Sigmoid colon (tissue), 6 donors: ENCODE measurements at regions not wholly inside any gene's neighbourhood (a gene's known extent, or its start where the extent isn't known, plus 50 kb on each side); places are given as distances from the start of the nearest gene placed in this dataset.

Source experiments
- DNase-seq: peaks from one replicate; pipeline ENCODE4 v3.0.0-alpha.2; 2019
- H3K27ac ChIP-seq, 4 donors: fragments of 200-600 bp; sonication (generic); one replicate each; pipeline ENCODE4 v1.5.1; 2016 to 2019; ENCODE audit warnings: mild to moderate bottlenecking in 1 of 4
- H3K27me3 ChIP-seq, 3 donors: fragments of 200-600 bp; sonication (generic); one replicate each; pipeline ENCODE4 v1.5.1; 2019; ENCODE audit warnings: mild to moderate bottlenecking in 1 of 3
- H3K36me3 ChIP-seq, 4 donors: fragments of 200-600 bp; sonication (generic); one replicate each; pipeline ENCODE4 v1.5.1; 2016 to 2019
- H3K4me1 ChIP-seq, 4 donors: fragments of 200-600 bp; sonication (generic); one replicate each; pipeline ENCODE4 v1.5.1; 2017 to 2019
- H3K4me3 ChIP-seq, 4 donors: fragments of 200-600 bp; sonication (generic); one replicate each; pipeline ENCODE4 v1.5.1; 2017 to 2019; ENCODE audit warnings: mild to moderate bottlenecking in 2 of 4, moderate library complexity in 1 of 4
- H3K9me3 ChIP-seq, 4 donors: fragments of 200-600 bp in 3 of 4; sonication (generic) in 3 of 4; one replicate each; pipeline versions ENCODE4 v1.5.1 to v1.6.1; 2013 to 2019
- CTCF ChIP-seq, 4 experiments: fragments of 450-650 bp in 3 of 4; fragments of 200-600 bp in 1 of 4; IDR thresholded peaks; one replicate each; pipeline ENCODE4 v1.5.1; 2016 to 2019; ENCODE audit warnings: antibody characterized with exemption in 4 of 4, mild to moderate bottlenecking in 3 of 4, moderate library complexity in 2 of 4
- EP300 ChIP-seq, 4 donors: sonication (generic); formaldehyde crosslinking; IDR thresholded peaks; one replicate each; pipeline ENCODE4 v1.6.1; 2017; ENCODE audit warnings: antibody characterized with exemption in 4 of 4
- POLR2A ChIP-seq, 2 donors: fragments of 450-650 bp; IDR thresholded peaks; one replicate each; pipeline ENCODE4 v1.6.1; 2016; ENCODE audit warnings: antibody characterized with exemption in 2 of 2, mild to moderate bottlenecking in 2 of 2, moderate library complexity in 2 of 2
- POLR2AphosphoS5 ChIP-seq, 4 donors: sonication (generic); formaldehyde crosslinking; IDR thresholded peaks; one replicate each; pipeline ENCODE4 v1.6.1; 2017; ENCODE audit warnings: antibody characterized with exemption in 4 of 4
- WGBS, 2 donors: extraction: QIAGEN DNeasy Blood & Tissue Kit; methylation state at CpG; one replicate each; pipeline ENCODE4 v1.1.7; 2013; 5-methylcytosine and 5-hydroxymethylcytosine counted together
- intact Hi-C: fragments of 100-400 bp; cut with DNase I; formaldehyde crosslinking; loops from one replicate; pipeline ENCODE4 v1.15.1; 2023
- donor health status: healthy with polysubstance abuse.
- donor health status: healthy.

GRCh38 chr4:144518181-144518895 lies 127.6 kb upstream of the HHIP start:
- Histone ChIP-seq H3K4me1 (no peaks in the 10 kb centered on the region), H3K4me3 (no peak overlapping the region), H3K27ac (no peak overlapping the region), H3K27me3 (no peaks in the 10 kb centered on the region), H3K9me3 (no peaks in the 10 kb centered on the region), H3K36me3 (no peaks in the 10 kb centered on the region)
- TF ChIP-seq POLR2AphosphoS5 (IDR thresholded peaks at IDR 0.05) (no peak), CTCF (IDR thresholded peaks at IDR 0.05) (no peak), POLR2A (IDR thresholded peaks at IDR 0.05) (no peak), EP300 (IDR thresholded peaks at IDR 0.05) (no peak)
- intact Hi-C loops: no loop called here
- 65 to 66% methylated on average over 8 of the region's 8 CpGs for WGBS, 2 donors
- no peak for DNase-seq

GRCh38 chr4:144531841-144532240 lies 114.1 kb upstream of the HHIP start:
- 88 to 89% methylated on average over 2 of the region's 2 CpGs for WGBS, 2 donors
- DNase-seq: no peak
- TF ChIP-seq POLR2A (IDR thresholded peaks at IDR 0.05) (no peak), POLR2AphosphoS5 (IDR thresholded peaks at IDR 0.05) (no peak), EP300 (IDR thresholded peaks at IDR 0.05) (no peak), CTCF (IDR thresholded peaks at IDR 0.05) (no peak)
- no peaks in the 10 kb centered on the region for H3K4me1 ChIP-seq
- H3K27ac ChIP-seq: no peak overlapping the region
- no peaks in the 10 kb centered on the region for H3K27me3 ChIP-seq
- H3K36me3 ChIP-seq: no peaks in the 10 kb centered on the region
- intact Hi-C loops: no loop called here
- no peaks in the 10 kb centered on the region for H3K9me3 ChIP-seq
- no peak overlapping the region for H3K4me3 ChIP-seq

- H3K4me1 ChIP-seq: no peaks in the 10 kb centered on the region
- 66 to 91% methylated on average over 2 of the region's 2 CpGs for WGBS, 2 donors
Measured at GRCh38 chr4:144547678-144548298, 98.2 kb upstream of the HHIP start.

DNA sequence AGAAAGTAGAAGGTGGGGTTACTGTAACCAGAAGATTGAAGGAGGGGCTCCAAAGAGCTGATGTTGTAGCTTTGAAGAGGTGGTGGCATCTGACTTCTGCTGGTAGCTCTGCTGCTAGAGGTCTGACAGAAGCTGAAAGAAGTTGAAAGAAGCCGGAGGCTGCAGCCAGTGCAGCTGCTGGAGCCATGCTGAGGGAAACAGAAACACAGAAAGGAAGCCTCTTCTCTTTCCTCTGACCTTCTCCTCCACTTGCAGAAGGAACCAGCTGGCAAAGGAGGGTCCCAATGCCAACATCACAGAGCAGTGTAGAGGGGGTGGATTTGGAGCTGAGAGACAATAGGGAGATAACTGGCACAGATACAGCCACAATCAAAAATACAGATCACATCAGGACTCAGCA lies 89.3 kb upstream of the HHIP start:
- no peaks in the 10 kb centered on the region for H3K27me3 ChIP-seq
- H3K4me3 ChIP-seq: no peak overlapping the region
- DNase-seq: no peak
- no peaks in the 10 kb centered on the region for H3K9me3 ChIP-seq
- intact Hi-C loops: no loop called here
- no peak overlapping the region for H3K27ac ChIP-seq
- TF ChIP-seq POLR2A (IDR thresholded peaks at IDR 0.05): no peak
- no peak for TF ChIP-seq CTCF (IDR thresholded peaks at IDR 0.05)
- no peak for TF ChIP-seq POLR2AphosphoS5 (IDR thresholded peaks at IDR 0.05)
- no peak for TF ChIP-seq EP300 (IDR thresholded peaks at IDR 0.05)
- no peaks in the 10 kb centered on the region for H3K4me1 ChIP-seq
- 36 to 71% methylated on average over 1 of the region's 1 CpG for WGBS, 2 donors
- H3K36me3 ChIP-seq: no peaks in the 10 kb centered on the region

More at GRCh38 chr4:144547678-144548298, 98.2 kb upstream of the HHIP start:
- Histone ChIP-seq H3K27ac (no peak overlapping the region), H3K4me3 (no peak overlapping the region), H3K9me3 (no peaks in the 10 kb centered on the region), H3K36me3 (no peaks in the 10 kb centered on the region), H3K27me3 (no peaks in the 10 kb centered on the region)
- TF ChIP-seq EP300 (IDR thresholded peaks at IDR 0.05) (no peak), POLR2A (IDR thresholded peaks at IDR 0.05) (no peak), CTCF (IDR thresholded peaks at IDR 0.05) (no peak), POLR2AphosphoS5 (IDR thresholded peaks at IDR 0.05) (no peak)
- no peak for DNase-seq
- intact Hi-C loops: no loop called here
